ENCODE measurements at regions not wholly inside any gene's neighbourhood (a gene's known extent, or its start where the extent isn't known, plus 50 kb on each side); places are given as distances from the start of the nearest gene placed in this dataset.

DNA sequence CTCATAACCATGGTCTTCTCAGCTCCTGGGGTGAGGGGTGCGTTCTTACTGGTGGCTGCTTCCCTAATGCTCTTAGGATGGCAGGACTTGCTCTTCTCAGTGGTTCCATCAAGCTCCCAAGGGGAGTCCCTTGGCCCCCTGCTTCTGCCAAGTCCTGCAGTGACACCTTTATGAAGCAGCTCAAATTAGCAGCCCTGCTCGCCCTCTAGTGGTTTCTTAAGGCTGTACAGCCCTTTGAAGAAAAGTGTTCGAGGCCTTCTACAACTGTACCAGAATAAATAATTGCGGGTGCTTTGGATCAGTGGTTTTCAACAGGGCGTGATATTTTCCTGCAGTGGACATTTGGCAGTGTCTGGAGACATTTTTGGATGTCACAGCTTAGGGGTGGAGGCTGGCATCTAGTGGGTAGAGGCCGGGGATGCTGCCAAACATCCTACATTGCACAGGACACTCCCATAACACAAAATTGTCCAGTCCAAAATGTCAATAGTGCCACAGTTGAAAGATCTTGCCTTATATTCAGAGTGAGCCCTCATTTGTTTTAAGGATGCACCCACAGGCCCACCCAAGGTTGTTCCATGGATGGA lies 204.7 kb upstream of the S100G start:
- DNase-seq (ENCODE audit: low read depth in 2 of 2): peak in 1 of 2 donors; percentile 9

DNA sequence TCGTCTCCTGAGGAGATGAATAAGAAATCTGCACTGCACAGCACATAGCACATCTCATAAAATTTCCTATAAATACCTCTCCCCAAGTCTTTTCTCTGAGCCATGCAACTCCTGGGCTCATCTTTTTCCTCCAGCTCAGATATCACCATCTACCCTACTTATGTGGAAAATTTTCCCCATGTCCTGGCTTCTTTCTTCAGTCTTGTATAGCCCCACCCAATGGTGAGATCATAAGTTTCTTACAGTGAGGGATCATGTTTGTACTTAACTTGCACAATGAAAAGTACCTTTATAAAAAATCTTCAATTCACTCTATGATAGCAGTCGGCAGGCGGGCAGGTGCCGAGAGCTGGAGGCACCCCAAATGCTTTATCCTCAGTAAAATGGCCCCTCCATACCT lies 198.6 kb upstream of the S100G start:
- no peak for DNase-seq (ENCODE audit: low read depth in 2 of 2)

DNA sequence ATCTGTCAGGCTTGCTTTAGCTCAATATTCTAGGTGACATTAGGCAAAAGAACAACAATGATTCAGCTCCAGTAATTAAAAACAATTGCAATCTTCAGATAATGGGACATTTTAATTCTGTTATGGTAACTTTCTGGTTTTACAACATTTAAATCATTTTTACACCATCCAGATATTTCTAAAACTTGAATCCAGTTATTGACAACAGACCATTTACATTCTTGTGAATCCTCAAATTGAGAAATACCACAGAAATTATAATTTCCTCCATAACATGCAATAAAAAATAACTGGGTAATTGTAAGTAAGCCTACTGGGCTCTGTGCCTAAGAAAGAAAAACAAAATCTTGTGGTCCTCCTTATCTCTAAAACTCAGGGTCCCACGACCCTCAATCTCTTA lies 195.0 kb upstream of the S100G start:
- no peak for DNase-seq (ENCODE audit: low read depth in 2 of 2)

DNA sequence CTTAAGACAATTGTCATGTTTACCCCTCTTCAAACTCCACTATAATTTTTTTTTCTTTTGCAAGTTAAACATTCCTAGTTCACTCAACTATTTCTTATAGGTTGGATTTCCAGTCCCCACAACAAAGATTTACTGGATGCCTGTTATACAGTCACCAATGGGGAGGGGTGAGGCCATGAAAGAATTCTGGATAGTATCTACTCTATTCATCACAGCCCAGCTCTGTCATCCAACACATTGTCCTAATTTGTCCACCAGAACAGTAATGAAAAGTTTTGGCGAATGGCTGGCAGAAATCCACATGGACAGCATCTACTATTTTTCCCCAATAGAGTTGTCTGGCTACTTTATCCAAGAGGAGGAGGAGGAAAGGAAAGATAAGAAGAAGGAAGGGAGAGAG lies 192.7 kb upstream of the S100G start:
- DNase-seq (ENCODE audit: low read depth in 2 of 2): no peak

DNA sequence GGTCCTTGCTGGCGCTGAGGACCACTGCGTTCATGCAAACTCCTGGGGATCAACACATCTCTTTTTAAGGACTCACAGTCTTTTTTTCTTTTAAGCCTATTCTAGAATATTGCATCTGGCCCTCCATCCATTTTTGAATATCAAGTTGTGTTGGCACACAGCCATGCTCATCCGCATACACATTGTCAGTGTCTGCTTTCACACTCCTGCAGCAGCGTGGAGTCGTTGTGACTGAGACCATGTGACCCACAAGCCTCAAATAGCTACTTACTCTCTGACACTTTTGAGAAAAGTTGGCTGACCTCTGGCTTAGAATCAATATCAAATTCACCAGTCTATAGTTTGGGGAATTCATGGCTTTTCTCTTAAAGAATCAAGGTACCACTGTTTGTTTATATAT lies 191.8 kb upstream of the S100G start:
- no peak for DNase-seq (ENCODE audit: low read depth in 2 of 2)

DNA sequence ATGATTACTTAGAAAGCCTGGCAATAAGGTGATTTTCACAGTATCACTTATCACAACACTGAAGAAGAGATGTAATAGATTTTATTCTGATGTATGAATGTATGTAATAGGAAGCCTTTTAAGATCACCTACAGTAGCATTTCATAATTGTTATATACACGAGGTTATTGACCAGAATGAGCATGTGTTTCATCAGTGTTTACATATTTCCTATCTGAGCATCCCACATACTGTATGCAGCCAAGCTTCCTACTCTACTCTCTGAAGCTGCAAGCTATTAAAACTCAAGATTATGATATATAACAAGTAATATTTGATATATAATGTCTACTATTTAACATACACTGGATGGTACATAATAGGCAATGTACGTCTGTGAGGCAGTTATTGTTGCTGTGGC lies 190.9 kb upstream of the S100G start:
- DNase-seq (ENCODE audit: low read depth in 2 of 2): no peak

DNA sequence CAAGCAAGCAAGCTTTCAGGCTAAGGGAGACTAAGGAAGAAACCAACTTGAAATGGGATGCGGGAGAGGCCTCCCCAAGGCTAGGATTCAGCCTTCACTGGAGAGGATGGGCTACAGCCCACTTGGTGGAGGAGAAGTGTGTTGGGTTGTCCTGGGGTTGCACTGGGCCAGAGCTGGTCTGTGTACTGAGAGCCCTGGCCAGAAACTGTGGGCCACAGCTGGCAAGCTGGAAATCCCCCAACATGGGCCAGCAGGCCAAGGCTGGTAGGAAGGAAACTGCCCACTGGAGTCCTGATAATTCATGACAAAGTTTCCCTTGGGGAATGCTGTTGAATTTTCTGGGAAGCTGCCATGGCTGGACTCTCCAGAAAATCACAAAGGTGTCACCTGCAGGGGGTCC lies 188.0 kb upstream of the S100G start:
- no peak for DNase-seq (ENCODE audit: low read depth in 2 of 2)

DNA sequence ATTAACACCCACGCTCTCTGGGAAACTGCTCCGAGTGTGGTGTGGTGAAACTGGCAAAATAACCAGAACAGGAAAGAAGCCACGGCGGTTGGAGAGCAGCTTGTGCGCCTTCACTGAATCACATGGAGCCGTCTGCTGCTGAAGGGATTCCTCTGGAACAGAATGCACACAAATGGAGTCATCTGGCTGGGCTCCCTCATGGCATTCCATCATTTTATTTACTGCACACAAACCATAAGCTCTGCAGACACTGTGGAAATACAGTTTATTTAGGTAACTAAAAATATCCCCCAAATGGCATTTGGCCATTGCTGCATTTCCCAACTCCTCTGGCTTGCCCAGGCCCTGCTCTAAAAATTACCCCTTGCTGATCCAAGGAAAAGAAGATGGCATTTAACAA lies 187.0 kb upstream of the S100G start:
- no peak for DNase-seq (ENCODE audit: low read depth in 2 of 2)

DNA sequence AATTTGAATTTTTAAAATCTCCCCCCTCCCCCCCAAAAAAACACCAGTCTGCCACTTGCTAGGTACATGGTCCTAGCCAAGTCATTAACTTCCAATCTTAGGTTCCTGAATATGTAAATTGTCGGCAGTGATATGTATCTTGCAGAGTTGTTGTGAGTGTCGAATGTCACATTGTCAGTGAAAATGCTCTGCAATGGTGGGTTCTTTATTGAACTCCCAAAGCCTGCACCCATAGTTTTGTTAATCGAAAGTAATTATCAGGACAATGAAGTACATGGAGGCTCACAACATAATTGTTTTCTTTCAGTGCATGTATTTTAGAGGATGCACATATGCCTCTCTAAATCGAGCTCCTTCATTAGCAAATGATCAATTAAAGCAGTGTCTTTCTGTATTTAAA lies 185.6 kb upstream of the S100G start:
- DNase-seq (ENCODE audit: low read depth in 2 of 2): no peak

DNA sequence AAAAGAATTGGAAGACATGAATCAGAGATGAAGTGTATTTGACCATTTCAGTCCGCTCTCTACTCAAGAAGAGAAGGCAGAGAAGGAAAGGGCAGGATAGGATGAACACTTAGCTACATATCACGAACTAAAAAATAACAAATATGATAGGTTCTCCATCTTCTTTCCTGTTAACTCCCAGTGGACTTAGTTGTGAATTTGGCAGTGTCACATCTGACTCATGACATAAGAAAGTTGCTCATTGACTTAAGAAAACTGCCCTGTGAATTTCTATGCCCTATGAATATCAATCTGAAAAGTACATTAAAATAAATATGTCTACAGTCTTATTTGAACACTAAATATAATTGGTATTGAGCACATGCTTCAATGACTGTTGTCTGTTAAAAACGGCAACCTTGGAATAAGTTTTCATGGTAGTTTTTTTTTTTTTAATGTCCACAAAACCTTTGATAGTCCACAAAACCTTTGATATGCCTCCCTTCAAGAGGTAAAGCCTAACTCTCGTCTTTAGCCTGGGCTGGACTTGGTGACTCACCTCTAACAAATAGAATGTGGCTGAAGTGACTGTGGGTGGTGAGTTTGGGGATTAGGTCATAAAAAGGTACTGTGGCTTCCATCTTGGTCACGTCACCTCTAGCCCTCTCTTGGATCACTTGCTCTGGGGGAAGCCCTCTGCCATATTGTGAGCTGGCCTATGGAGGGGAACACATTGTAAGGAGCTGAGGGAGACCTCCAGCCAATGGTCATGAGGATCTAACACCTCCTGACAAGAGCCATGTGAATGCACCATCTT lies 184.7 kb upstream of the S100G start:
- DNase-seq (ENCODE audit: low read depth in 2 of 2): no peak

DNA sequence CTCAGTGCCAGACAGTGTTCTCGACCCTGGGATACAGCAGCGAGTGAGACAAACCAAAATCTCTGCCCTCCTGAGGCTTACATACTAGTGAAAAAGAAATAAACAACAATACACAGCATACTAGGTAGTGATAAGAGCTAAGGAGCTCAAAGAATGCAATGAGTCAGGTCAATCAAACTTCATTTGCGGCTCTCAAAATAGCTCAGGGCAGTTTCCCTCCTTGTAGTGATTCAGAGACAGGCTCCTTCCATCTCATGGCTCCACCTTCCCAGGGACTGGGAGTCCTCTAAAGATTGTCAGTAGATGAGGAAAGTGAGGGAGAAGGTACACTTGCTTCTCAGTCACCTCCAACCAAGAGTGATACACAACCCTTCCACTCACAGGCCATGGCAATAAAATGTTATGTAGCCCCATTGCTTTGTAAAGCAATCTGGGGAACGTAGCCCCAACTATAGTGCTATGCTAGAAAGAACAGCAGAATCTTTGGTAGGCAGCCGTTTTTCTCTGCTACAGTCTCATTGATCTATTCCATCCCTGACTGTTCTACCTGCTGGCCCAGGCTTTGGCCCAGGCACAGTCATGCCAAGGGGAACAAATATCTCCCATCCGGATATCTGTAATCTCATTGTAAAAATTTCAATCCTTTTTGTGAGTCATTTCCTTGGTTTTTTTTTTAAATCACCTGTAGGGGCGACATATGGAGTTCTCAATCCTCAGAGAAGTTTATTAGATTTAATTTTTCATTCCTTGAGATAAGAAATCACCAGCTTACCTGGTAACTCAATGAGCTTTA lies 183.1 kb upstream of the S100G start:
- DNase-seq (ENCODE audit: low read depth in 2 of 2): no peak

DNA sequence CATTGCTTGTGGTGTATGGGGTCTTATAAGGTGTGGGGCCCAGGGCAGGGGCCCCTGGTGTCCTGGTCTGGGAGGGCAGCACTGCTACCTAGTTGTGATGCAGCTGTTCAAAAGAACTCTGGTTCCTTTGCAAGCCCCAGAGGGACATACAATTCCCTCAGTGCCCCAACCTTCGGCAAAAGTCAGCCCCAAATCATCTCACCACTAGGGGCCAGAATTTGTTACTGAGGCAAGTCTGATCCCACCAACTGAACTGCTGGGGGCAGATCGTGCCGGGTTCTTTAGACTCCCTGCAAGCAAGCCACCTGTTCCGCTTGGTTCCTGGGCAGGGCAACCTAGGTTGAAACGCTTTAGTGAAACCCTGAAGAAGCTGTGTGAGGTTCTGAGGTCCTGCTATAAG lies 180.1 kb upstream of the S100G start:
- DNase-seq (ENCODE audit: low read depth in 2 of 2): no peak

DNA sequence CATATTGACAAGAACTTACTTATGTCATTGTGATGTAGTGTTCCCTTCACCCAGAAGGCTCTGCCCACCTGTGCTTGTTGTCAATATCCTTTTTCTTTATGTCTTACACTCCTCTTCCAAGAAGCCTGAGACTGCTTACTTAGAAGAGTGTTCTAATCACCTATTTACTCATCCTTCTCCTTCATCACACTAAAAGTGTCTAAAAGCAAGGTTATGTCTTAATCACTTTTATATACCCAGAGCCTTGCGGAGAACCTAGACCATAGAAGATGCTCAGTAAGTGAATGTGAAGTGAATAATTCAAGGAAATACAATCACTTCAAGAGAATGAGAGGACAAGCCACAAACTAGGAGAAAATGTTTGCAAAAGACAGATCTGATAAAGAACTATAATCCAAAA lies 177.6 kb upstream of the S100G start:
- no peak for DNase-seq (ENCODE audit: low read depth in 2 of 2)

DNA sequence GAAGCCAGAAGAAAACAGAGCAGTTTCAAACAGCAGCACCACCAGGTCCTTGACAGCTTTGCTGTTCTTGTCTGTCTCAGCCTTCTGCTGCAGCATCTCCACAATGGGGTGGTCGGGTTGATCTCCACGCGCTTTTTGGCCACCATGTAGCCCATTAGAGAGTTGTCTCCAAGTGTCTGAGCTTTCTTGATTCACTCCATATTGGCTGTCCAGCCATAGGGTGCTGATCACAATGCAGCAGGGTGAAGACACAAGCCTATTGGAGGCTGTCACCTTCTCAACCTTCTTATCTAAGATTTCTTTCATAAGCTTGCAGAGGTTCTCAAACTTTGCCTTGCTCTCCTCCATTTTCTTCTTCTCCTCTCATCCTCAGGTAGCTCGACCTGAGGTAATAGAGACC lies 175.4 kb upstream of the S100G start:
- no peak for DNase-seq (ENCODE audit: low read depth in 2 of 2)

DNA sequence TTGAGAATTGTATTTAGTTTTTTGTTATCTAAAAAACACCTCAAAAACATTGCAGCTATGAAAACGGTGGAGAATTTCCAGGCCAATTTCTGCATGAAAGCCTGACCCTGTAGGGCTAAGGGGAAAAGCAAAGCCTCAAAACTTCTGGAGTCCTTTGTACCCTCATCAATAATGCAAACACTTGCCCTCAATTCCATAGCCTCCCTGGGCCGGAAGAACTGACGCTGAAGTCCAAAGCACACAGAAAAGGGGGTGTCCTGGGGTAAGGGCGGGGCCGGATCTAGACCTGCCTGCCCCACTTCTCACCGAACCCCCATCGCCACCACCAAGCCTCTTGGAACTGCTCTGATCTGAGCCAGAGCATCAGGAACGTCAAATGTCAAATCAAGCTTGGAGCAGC lies 173.9 kb upstream of the S100G start:
- DNase-seq (ENCODE audit: low read depth in 2 of 2): no peak

DNA sequence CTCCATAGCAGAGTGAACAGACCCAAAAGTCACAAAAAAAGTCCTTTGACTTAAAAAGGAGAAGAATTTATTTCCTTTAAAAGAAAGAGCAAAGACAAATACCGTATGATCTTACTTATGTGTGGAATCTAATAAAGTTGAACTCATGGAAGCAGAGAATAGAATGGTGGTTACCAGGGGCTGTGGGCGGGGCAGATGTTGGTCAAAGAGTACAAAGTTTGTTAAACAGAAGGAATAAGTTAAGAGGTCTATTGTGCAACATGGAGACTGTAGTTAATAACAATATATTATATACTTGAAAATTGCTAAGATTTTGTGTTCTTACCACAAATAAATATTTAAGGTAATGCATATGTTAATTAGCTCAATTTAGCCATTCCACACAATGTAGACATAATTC lies 173.3 kb upstream of the S100G start:
- no peak for DNase-seq (ENCODE audit: low read depth in 2 of 2)

DNA sequence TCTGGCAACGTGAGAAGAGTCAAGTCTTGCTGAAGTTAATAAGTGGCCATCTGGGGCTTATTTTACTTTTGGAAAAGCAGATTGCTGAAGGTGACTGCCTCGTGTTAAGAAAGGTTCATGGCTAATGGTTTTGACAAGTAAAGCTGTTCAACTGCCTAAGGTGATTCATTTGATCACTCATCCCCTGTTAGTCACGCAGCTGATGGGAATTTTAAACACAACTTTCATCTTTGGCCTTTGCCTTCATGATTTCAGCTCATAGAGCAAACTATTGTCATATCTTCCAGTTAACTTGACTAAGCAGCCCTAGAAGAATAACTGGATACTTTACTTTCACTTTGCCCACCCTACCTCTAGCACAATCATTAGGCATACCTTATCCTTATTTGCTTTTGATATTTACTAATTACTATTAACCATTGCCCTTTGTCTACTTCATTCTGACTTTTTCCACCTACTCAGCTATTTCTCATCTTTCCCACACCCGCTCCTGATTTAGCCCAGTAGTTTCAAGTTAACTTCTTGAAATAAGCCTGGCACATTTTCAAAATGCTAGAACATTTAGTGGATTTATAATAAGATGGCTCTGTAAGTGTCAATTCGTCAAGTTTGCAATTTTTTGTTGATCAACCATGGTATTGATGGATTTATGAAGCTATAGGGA lies 170.6 kb upstream of the S100G start:
- DNase-seq (ENCODE audit: low read depth in 2 of 2): no peak

DNA sequence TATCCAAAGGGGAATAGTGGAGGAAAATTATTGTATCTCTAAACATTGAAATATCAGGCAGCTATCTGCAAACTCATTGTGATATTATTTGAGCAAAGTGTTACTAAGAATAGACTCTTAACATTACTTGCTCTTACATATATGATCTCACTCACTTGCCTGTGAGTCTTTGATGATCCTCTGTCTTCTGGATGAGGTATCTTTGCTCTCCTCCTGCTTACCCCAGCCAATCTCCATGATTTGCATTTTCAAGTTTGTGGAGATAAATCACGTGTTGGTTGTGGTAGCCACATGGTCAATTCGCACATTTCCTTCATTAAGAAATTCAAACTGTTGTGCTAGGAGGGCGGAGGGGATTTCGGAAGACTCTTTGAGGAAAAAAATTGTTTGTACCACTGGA lies 169.9 kb upstream of the S100G start:
- no peak for DNase-seq (ENCODE audit: low read depth in 2 of 2)

DNA sequence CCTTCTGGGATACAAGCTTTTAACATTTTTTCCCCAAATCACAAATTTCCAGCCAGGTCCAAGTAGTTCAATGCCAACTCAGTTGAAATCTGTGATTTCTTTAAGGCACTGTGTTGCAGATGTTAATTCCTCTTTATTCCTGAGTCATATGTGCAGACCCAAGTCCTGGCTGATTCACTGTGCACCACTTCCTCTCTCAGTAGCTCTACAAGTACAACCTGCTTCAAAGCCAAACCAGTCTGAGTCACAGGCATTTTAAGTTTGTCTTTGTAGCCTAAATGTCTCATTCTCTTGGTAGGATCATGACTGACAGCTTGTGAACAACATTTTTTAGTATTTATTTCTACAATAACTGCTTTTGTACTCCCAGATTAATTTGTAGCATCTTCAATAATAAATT lies 165.6 kb upstream of the S100G start:
- no peak for DNase-seq (ENCODE audit: low read depth in 2 of 2)

DNA sequence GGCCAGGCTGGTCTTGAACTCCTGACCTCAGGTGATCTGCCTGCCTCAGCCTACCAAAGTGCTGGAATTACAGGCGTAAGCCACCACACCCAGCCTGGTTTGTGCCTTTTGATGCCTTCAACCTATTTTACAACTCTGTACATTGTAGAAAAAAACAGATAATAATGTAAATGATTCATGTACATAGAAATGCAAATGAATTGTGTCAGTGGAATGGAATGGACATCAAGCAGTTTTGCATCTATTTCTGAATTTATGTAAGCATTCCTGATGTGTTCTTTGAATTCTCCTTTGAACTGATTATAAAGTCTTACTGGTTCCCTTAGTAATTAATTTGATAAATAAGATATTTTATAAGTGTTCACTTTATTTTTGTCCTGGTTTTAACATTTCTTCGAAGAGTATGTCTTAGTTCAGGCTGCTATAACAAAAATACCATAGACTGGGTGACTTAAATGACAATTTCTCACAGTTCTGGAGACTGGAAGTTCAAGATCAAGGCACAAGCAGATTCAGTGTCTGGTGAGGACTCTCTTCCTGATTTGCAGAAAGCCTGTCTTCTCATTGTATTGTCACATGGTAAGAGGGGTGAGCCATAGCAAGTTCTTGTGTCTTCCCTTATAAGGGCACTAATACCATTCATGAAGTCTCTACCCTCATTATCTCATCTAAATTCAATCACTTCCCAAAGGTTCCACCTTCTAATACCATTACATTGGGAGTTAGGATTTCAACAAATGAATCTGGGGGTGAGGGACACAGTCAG lies 162.2 kb upstream of the S100G start:
- no peak for DNase-seq (ENCODE audit: low read depth in 2 of 2)

DNA sequence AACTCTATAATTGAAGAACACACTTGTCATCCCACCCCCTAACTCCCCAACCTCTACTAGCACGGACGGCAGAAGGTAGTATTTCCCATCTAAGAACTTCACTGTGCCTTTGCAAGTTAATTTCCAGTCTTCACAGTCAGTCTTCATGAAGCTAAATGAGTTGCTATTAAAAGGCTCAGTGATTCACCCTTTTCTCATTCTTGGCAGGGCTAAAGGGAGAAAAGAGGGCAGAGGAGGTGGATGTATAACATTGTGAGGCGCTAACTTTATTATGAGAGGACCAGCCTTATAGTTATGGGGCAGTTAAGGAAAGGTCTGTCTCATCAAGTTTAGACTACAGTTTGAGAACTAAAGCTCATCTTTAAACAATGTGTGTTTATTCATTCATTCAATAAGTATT lies 161.0 kb upstream of the S100G start:
- no peak for DNase-seq (ENCODE audit: low read depth in 2 of 2)

DNA sequence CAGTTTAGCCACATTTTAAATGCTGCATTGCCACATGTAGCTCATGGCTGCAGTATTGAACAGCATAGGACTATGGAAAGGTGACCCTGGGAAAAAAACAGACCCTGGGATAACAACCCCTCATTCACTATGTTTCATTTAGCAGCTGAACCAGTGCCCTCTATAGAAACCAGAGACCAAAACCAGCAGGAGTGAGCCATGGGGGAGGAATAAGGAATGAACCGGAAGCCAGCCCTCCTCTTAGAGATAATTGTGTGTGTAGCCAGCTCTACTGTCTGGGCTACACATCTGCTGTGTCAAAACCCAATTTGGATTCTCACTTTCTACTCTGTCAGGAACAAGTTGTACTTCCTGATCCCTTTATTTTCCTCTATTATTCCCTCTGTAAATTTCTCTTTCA lies 158.5 kb upstream of the S100G start:
- DNase-seq (ENCODE audit: low read depth in 2 of 2): no peak
